Transverse colon (tissue), 4 donors: ENCODE measurements at regions not wholly inside any gene's neighbourhood (a gene's known extent, or its start where the extent isn't known, plus 50 kb on each side); places are given as distances from the start of the nearest gene placed in this dataset.

Experiments used
- DNase-seq: peaks from one replicate; pipeline ENCODE4 v3.0.0-alpha.2; 2019
- H3K27ac ChIP-seq, 4 donors: fragments of 200-600 bp; sonication (generic); 2 replicates each; pipeline ENCODE4 v1.5.1; 2016 to 2018; ENCODE audit warnings: inconsistent platforms in 4 of 4
- H3K27me3 ChIP-seq: fragments of 200-600 bp; sonication (generic); 2 replicates; pipeline ENCODE4 v1.5.1; 2017; ENCODE audit warnings: inconsistent platforms
- H3K36me3 ChIP-seq, 4 donors: fragments of 200-600 bp; sonication (generic); 2 replicates each; pipeline ENCODE4 v1.5.1; 2017 to 2019; ENCODE audit warnings: inconsistent platforms in 4 of 4
- H3K4me1 ChIP-seq, 4 donors: fragments of 200-600 bp; sonication (generic); 2 replicates each; pipeline ENCODE4 v1.5.1; 2017 to 2020; ENCODE audit warnings: inconsistent platforms in 4 of 4
- H3K4me3 ChIP-seq, 4 donors: fragments of 200-600 bp; sonication (generic); 1 replicate in 1 of 4; 2 replicates in 3 of 4; pipeline versions ENCODE4 v1.5.1 to v1.6.1; 2017 to 2019; ENCODE audit warnings: inconsistent platforms in 4 of 4
- H3K9me3 ChIP-seq, 2 donors: fragments of 200-600 bp; sonication (generic); 2 replicates each; pipeline ENCODE4 v1.5.1; 2017 to 2019; ENCODE audit warnings: inconsistent platforms in 2 of 2
- EP300 ChIP-seq: sonication (generic); formaldehyde crosslinking; IDR thresholded peaks from one replicate; pipeline ENCODE4 v1.6.1; 2017; ENCODE audit warnings: antibody characterized with exemption, low read depth
- POLR2A ChIP-seq: fragments of 450-650 bp; IDR thresholded peaks from one replicate; pipeline ENCODE4 v1.6.1; 2016; ENCODE audit warnings: antibody characterized with exemption, mild to moderate bottlenecking, moderate library complexity
- POLR2AphosphoS5 ChIP-seq, 3 donors: sonication (generic); formaldehyde crosslinking; IDR thresholded peaks; one replicate each; pipeline ENCODE4 v1.6.1; 2016; ENCODE audit warnings: antibody characterized with exemption in 3 of 3
- WGBS, 2 donors: methylation state at CpG; one replicate each; pipeline ENCODE4 v1.1.5; 2018; ENCODE audit warnings: low coverage in 1 of 2; 5-methylcytosine and 5-hydroxymethylcytosine counted together
- in situ Hi-C, 4 donors: fragments of 200-750 bp; cut with MboI; loops; one replicate each; pipeline versions ENCODE4 v1.15.0 to v1.15.1; 2017; ENCODE audit warnings: low sequenced_read_pairs in 3 of 4, low pct_ligation_motif_present in 1 of 4, low pct_unique_long_range_greater_than_20kb in 1 of 4
- intact Hi-C: fragments of 100-400 bp; cut with DNase I; formaldehyde crosslinking; loops from one replicate; pipeline ENCODE4 v1.15.1; 2023; ENCODE audit warnings: low total_unique reads
- TF ChIP-seq, protein P1 (sequence below), 5 experiments: fragments of 200-600 bp in 3 of 5; fragments of 450-650 bp in 2 of 5; sonication (generic) in 3 of 5; IDR thresholded peaks; 1 replicate in 2 of 5; 2 replicates in 3 of 5; pipeline ENCODE4 v1.5.1; 2016 to 2017; ENCODE audit warnings: antibody characterized with exemption in 5 of 5, inconsistent platforms in 3 of 5, mild to moderate bottlenecking in 2 of 5, moderate library complexity in 1 of 5

DNA sequence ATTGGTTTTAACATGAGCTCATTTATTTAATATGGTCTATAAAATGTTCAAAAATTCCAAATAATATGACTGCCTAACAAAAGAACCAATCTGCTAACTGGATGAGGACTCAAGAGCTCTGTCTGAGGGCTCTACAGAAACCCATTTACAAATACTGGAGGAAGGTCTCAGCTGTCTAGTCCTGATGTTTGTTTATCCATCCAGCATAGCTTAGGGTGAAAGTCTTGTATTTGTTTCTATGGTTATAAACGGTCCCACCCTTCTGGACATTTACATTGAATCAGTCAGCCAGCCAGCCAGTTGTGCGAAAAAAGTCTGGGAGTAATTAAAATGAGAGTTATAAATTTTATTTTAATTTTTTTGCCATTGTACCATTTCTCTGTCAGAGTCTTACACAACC is 220.7 kb downstream of the BMP4 start:
- no peaks in the 10 kb centered on the region for H3K36me3 ChIP-seq
- no peak for DNase-seq
- TF ChIP-seq, protein P1, sequence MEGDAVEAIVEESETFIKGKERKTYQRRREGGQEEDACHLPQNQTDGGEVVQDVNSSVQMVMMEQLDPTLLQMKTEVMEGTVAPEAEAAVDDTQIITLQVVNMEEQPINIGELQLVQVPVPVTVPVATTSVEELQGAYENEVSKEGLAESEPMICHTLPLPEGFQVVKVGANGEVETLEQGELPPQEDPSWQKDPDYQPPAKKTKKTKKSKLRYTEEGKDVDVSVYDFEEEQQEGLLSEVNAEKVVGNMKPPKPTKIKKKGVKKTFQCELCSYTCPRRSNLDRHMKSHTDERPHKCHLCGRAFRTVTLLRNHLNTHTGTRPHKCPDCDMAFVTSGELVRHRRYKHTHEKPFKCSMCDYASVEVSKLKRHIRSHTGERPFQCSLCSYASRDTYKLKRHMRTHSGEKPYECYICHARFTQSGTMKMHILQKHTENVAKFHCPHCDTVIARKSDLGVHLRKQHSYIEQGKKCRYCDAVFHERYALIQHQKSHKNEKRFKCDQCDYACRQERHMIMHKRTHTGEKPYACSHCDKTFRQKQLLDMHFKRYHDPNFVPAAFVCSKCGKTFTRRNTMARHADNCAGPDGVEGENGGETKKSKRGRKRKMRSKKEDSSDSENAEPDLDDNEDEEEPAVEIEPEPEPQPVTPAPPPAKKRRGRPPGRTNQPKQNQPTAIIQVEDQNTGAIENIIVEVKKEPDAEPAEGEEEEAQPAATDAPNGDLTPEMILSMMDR (IDR thresholded peaks at IDR 0.05) = no peak
- TF ChIP-seq POLR2AphosphoS5 (IDR thresholded peaks at IDR 0.05) = no peak
- no peak for TF ChIP-seq EP300
- TF ChIP-seq POLR2A = no peak
- 48 to 86% methylated on average over 1 to 2 of the region's 2 CpGs for WGBS, 2 donors
- H3K27me3 ChIP-seq = no peaks in the 10 kb centered on the region
- no peak overlapping the region for H3K4me3 ChIP-seq
- in situ Hi-C loops (no loop called here), intact Hi-C loops (no loop called here)
- H3K27ac ChIP-seq = no peak overlapping the region
- H3K4me1 ChIP-seq = no peaks in the 10 kb centered on the region
- no peaks in the 10 kb centered on the region for H3K9me3 ChIP-seq

GRCh38 chr14:53723221-53723620 is 233.4 kb downstream of the BMP4 start:
- WGBS, 2 donors = 96% methylated on average over 2 to 5 of the region's 5 CpGs
- Histone ChIP-seq H3K4me3 (no peak overlapping the region), H3K9me3 (no peaks in the 10 kb centered on the region), H3K27ac (no peak overlapping the region), H3K4me1 (no peaks in the 10 kb centered on the region), H3K36me3 (no peaks in the 10 kb centered on the region), H3K27me3 (no peaks in the 10 kb centered on the region)
- TF ChIP-seq, protein P1 (IDR thresholded peaks at IDR 0.05) = no peak
- TF ChIP-seq POLR2AphosphoS5 (IDR thresholded peaks at IDR 0.05) (no peak), POLR2A (no peak)
- no peak for DNase-seq
- in situ Hi-C loops = no loop called here
- intact Hi-C loops = no loop called here

DNA sequence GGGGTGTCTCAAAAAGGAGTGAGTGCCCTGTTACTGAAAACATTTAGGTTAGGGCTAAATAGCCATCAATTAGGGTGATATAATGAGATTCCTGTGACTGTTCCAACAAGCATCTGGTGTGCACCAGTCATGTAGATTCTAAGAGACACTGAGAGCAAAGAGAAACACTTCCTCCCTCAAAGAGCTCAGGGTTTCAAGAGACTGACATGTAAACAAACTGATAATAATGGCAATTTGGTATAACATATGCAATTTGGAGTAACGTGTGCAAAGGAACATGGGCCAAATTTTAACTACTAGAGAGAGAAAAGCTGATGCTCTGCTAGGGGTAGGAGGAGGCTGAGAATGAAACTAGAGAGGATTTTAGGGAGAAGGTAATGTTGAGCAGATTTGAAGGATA is 237.1 kb downstream of the BMP4 start:
- WGBS, 2 donors = 31 to 36% methylated on average over 1 of the region's 1 CpG
- no peak for DNase-seq
- Histone ChIP-seq H3K27me3 (no peaks in the 10 kb centered on the region), H3K4me1 (peaks cover 0 to 8% (median 0%) of the 10 kb centered on the region in 4 donors), H3K36me3 (no peaks in the 10 kb centered on the region), H3K9me3 (no peaks in the 10 kb centered on the region), H3K27ac (no peak overlapping the region), H3K4me3 (no peak overlapping the region)
- intact Hi-C loops (no loop called here), in situ Hi-C loops (no loop called here)
- TF ChIP-seq, protein P1 (IDR thresholded peaks at IDR 0.05) = no peak
- TF ChIP-seq POLR2A (no peak), EP300 (no peak), POLR2AphosphoS5 (IDR thresholded peaks at IDR 0.05) (no peak)

GRCh38 chr14:53716578-53716977 is 240.0 kb downstream of the BMP4 start:
- Histone ChIP-seq H3K27me3 (no peaks in the 10 kb centered on the region), H3K4me1 (peaks cover 0 to 11% (median 0%) of the 10 kb centered on the region in 4 donors), H3K36me3 (no peaks in the 10 kb centered on the region), H3K9me3 (no peaks in the 10 kb centered on the region), H3K27ac (no peak overlapping the region), H3K4me3 (no peak overlapping the region)
- WGBS, 2 donors = 40 to 48% methylated on average over 6 of the region's 6 CpGs
- intact Hi-C loops (no loop called here), in situ Hi-C loops (no loop called here)
- DNase-seq = no peak
- TF ChIP-seq POLR2AphosphoS5 (IDR thresholded peaks at IDR 0.05) = no peak
- TF ChIP-seq, protein P1 (IDR thresholded peaks at IDR 0.05) = no peak
- no peak for TF ChIP-seq EP300
- TF ChIP-seq POLR2A = no peak
